Astrocyte of the cerebellum (primary cell): ENCODE measurements at regions not wholly inside any gene's neighbourhood (a gene's known extent, or its start where the extent isn't known, plus 50 kb on each side); places are given as distances from the start of the nearest gene placed in this dataset.
"Not testable (repeated sequence)": the region's sequence is repeated elsewhere in the genome, so short reads cannot be mapped to it uniquely, and the experiment has no call there.

Experiments used
- DNase-seq: peaks from one replicate; pipeline ENCODE4 v3.0.0-alpha.2; 2011; ENCODE audit warnings: low read depth
- H3K4me3 ChIP-seq: 2 replicates; pipeline ENCODE4 v1.5.1; 2011; ENCODE audit warnings: mild to moderate bottlenecking, low read depth, low read length, moderate library complexity
- in situ Hi-C: cut with HindIII; loops from 2 replicates; pipeline ENCODE4 v1.10.0; 2017; ENCODE audit warnings: low sequenced_read_pairs
- TF ChIP-seq, protein P1 (sequence below): IDR thresholded peaks from 2 replicates; pipeline ENCODE4 v1.5.1; 2012; ENCODE audit warnings: low read length, low read depth, moderate library complexity, mild to moderate bottlenecking; ENCODE audit errors: missing control alignments

DNA sequence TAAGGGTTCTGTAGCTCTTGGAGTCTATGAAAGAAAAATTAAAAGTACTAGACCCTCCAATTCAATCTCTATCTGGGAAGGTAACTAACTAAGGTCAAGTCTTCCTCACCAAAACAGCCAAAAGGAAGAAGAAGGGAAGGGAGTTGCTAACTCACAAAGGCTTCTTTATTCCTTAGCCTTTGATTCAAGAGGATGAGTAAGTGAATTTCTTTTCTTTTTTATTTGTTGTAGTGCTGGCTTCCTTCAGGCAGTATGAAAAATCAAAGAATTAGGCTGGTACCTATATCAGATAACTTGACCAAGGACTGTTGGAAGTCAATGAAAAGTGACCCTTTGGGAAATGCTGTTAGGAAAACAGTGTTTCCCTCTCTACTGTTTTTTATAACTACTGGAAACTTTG lies 144.4 kb upstream of the NRIP1 start:
- no peak for DNase-seq
- in situ Hi-C loops, result no loop called here
- no peak overlapping the region for H3K4me3 ChIP-seq
- TF ChIP-seq, protein P1, sequence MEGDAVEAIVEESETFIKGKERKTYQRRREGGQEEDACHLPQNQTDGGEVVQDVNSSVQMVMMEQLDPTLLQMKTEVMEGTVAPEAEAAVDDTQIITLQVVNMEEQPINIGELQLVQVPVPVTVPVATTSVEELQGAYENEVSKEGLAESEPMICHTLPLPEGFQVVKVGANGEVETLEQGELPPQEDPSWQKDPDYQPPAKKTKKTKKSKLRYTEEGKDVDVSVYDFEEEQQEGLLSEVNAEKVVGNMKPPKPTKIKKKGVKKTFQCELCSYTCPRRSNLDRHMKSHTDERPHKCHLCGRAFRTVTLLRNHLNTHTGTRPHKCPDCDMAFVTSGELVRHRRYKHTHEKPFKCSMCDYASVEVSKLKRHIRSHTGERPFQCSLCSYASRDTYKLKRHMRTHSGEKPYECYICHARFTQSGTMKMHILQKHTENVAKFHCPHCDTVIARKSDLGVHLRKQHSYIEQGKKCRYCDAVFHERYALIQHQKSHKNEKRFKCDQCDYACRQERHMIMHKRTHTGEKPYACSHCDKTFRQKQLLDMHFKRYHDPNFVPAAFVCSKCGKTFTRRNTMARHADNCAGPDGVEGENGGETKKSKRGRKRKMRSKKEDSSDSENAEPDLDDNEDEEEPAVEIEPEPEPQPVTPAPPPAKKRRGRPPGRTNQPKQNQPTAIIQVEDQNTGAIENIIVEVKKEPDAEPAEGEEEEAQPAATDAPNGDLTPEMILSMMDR, result no peak

DNA sequence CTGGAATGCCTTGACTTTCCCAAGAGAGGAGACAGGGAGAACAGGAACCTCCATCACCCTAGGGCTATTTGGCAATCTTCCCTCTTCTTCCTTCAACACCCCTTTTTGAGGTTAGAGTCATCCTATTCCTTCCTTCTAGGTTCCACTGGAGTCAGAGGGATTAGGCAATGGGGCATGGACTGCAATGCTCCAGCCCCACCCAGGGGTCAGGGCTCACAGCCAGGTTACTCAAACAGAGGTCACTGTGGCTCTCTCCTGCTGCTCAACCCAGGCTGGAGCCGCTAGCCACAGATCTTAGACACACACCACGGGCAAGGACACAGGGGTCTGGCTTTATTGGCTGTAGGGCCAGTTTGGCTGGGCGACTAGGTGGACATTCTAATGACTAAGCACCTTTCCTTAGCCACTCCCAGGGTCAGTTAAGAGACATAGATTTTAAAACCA lies 145.5 kb upstream of the NRIP1 start:
- no peak for DNase-seq
- TF ChIP-seq, protein P1, result no peak
- no peak overlapping the region for H3K4me3 ChIP-seq
- in situ Hi-C loops, result no loop called here

DNA sequence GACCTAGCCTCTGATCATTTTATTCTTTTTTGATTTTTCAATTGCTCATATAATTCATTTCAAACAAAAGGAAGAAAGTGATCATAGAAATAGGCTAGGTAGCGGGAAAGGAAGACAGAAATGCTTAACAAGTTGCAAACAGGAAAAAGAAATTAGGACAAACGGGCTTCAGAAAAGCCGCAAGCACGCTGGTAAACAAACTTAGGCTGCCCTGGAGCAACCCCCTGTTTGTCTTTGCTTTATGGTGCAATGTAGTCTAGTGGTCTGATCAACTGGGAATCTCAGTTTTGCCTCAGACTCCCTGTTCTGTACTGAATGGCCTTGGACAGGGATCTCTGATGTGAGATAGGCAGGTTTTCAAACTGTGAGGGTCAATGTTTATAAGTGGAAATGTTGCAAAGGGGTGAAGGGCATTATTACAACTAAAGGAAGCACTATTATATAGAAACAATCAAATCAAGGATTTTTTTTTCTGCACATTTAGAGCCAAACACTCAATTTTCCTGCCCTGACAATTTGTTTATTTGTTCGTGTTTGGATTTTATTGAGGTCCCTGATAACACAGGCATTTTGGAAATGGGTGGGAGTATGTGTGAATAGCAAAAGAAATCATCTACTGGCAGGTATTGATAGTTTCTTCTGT lies 146.8 kb upstream of the NRIP1 start:
- in situ Hi-C loops, result no loop called here
- no peak for DNase-seq
- no peak overlapping the region for H3K4me3 ChIP-seq
- TF ChIP-seq, protein P1, result no peak

DNA sequence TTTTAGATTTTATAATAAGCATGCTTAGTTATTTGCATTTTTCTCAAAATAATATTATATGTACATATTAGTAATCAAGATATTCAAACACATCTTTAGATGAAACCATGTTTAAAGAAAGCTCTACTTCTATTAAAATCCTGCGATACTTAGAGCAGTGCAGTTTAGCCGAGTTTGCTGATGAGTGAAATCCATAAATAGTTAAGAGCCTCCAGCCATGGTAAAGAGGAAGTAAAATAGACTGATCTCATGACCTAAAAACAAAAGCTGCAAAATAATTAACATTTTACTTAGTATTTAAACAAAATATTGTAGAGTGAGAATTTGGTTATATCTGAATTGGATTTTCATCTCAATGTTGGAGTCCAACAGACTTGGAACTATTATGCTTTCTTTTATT lies 147.4 kb upstream of the NRIP1 start:
- TF ChIP-seq, protein P1, result no peak
- in situ Hi-C loops, result no loop called here
- DNase-seq, result no peak
- no peak overlapping the region for H3K4me3 ChIP-seq

DNA sequence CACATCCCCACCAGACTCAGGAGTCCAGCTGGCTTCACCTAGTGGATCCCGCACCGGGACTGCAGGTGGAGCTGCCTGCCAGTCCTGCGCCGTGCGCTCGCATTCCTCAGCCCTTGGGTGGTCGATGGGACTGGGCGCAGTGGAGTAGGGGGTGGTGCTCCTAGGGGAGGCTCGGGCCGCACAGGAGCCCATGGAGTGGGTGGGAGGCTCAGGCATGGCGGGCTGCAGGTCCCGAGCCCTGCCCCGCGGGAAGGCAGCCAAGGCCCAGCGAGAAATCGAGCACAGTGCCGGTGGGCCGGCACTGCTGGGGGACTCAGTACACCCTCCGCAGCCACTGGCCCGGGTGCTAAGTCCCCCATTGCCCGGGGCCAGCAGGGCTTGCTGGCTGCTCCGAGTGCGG lies 153.7 kb upstream of the NRIP1 start:
- in situ Hi-C loops, H3K4me3 ChIP-seq, DNase-seq: not testable (repeated sequence)

DNA sequence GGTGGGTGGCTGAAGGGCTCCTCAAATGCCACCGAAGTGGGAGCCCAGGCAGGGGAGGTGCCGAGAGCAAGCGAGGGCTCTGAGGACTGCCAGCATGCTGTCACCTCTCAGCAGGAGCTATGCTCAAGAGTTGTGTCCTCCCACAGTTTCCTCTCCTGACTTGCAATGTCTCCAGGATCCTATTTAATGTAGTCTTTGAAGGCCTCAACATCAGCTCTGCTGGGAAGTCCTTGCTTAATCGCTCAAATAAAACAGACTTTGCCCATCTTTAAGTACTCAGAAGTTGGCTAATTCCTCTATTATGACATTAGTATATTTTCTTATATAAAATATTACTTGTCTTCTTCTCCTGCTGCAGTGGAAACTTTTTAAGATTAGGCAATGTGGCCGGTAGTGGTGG lies 154.2 kb upstream of the NRIP1 start:
- H3K4me3 ChIP-seq, result no peak overlapping the region
- DNase-seq, result no peak
- TF ChIP-seq, protein P1, result no peak
- in situ Hi-C loops, result no loop called here

DNA sequence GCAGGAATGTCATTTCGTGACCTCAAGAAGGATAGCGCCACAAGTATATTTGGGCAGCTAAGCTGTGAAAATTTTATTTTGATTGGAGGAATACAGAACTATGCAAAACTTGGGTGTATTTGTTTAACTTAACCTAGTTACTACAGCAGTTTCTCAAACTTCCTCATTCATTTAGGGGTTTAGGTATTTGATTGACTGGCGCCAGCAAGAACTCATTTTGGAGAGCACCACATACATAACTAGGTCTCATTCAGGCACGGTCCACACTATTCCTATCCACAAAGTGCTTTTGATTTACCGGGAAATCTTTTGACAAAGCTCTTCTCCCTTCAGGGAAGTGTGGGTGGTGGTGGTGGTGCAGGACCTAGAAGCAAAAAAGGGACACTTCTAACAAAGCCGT lies 155.1 kb upstream of the NRIP1 start:
- DNase-seq, result no peak
- TF ChIP-seq, protein P1, result no peak
- in situ Hi-C loops, result no loop called here
- no peak overlapping the region for H3K4me3 ChIP-seq
